Left ventricle myocardium inferior (tissue), 1 donor: ENCODE measurements at regions not wholly inside any gene's neighbourhood (a gene's known extent, or its start where the extent isn't known, plus 50 kb on each side); places are given as distances from the start of the nearest gene placed in this dataset.
"Not testable (repeated sequence)": the region's sequence is repeated elsewhere in the genome, so short reads cannot be mapped to it uniquely, and the experiment has no call there.

Experiments used
- DNase-seq: peaks from one replicate; pipeline ENCODE4 v3.0.0-alpha.2; 2020
- H3K27ac ChIP-seq: fragments of 200-600 bp; replicated peaks from 2 replicates; pipeline ENCODE4 v1.8.0; 2021
- H3K27me3 ChIP-seq: fragments of 200-600 bp; 2 replicates; pipeline ENCODE4 v1.8.0; 2021; ENCODE audit warnings: low read depth
- H3K36me3 ChIP-seq: fragments of 200-600 bp; 2 replicates; pipeline ENCODE4 v1.8.0; 2021
- H3K4me1 ChIP-seq: fragments of 200-600 bp; 2 replicates; pipeline ENCODE4 v1.8.0; 2021
- H3K4me3 ChIP-seq: fragments of 200-600 bp; 2 replicates; pipeline ENCODE4 v1.8.0; 2021; ENCODE audit warnings: mild to moderate bottlenecking, moderate library complexity
- H3K9me3 ChIP-seq: fragments of 200-600 bp; replicated peaks from 2 replicates; pipeline ENCODE4 v1.8.0; 2021
- CTCF ChIP-seq: fragments of 200-600 bp; IDR thresholded peaks from 2 replicates; pipeline ENCODE4 v1.8.0; 2021; ENCODE audit warnings: antibody characterized with exemption, mild to moderate bottlenecking, borderline replicate concordance
- intact Hi-C: fragments of 100-400 bp; cut with micrococcal nuclease; formaldehyde crosslinking; loops from one replicate; pipeline ENCODE4 v1.11.0; 2022
- donor health status: DM: no; HTN: yes; CAD: no; lungs with severe emphysema.

GRCh38 chr2:37769551-37769950 is 98.1 kb upstream of the CDC42EP3 start:
- Histone ChIP-seq H3K9me3 (no peaks in the 10 kb centered on the region), H3K27me3 (no peaks in the 10 kb centered on the region), H3K36me3 (no peaks in the 10 kb centered on the region), H3K27ac (no peak overlapping the region), H3K4me1 (peaks cover 16% of the 10 kb centered on the region), H3K4me3 (no peak overlapping the region)
- TF ChIP-seq CTCF, result no peak
- intact Hi-C loops, result no loop called here
- DNase-seq, result no peak

- Histone ChIP-seq H3K4me1 (peaks cover 22% of the 10 kb centered on the region), H3K36me3 (no peaks in the 10 kb centered on the region), H3K9me3 (no peaks in the 10 kb centered on the region), H3K27ac (no peak overlapping the region), H3K27me3 (no peaks in the 10 kb centered on the region), H3K4me3 (no peak overlapping the region)
- DNase-seq, result no peak
- no peak for TF ChIP-seq CTCF
- intact Hi-C loops, result no loop called here
Measured at GRCh38 chr2:37770797-37771196, 99.4 kb upstream of the CDC42EP3 start.

GRCh38 chr2:37771600-37772088 is 100.2 kb upstream of the CDC42EP3 start:
- no peak for DNase-seq
- Histone ChIP-seq H3K36me3 (no peaks in the 10 kb centered on the region), H3K4me1 (peaks cover 29% of the 10 kb centered on the region), H3K4me3 (no peak overlapping the region), H3K9me3 (no peaks in the 10 kb centered on the region), H3K27ac (no peak overlapping the region), H3K27me3 (no peaks in the 10 kb centered on the region)
- TF ChIP-seq CTCF, result no peak
- intact Hi-C loops, result no loop called here

GRCh38 chr2:37773371-37774130 is 102.1 kb upstream of the CDC42EP3 start:
- Histone ChIP-seq H3K4me1 (peaks cover 17% of the 10 kb centered on the region), H3K36me3 (no peaks in the 10 kb centered on the region)

GRCh38 chr2:37774171-37774944 is 102.9 kb upstream of the CDC42EP3 start:
- DNase-seq, intact Hi-C loops, H3K4me3 ChIP-seq, H3K36me3 ChIP-seq, H3K27ac ChIP-seq, H3K9me3 ChIP-seq, H3K27me3 ChIP-seq: not testable (repeated sequence)
- peaks cover 13% of the 10 kb centered on the region for H3K4me1 ChIP-seq

More at GRCh38 chr2:37773371-37774130, 102.1 kb upstream of the CDC42EP3 start:
- H3K4me3 ChIP-seq, result no peak overlapping the region
- no peaks in the 10 kb centered on the region for H3K27me3 ChIP-seq
- intact Hi-C loops, result no loop called here
- H3K9me3 ChIP-seq, result no peaks in the 10 kb centered on the region
- no peak overlapping the region for H3K27ac ChIP-seq
- no peak for DNase-seq
- TF ChIP-seq CTCF, result no peak
